HG02610 (cell line): ENCODE measurements at regions not wholly inside any gene's neighbourhood (a gene's known extent, or its start where the extent isn't known, plus 50 kb on each side); places are given as distances from the start of the nearest gene placed in this dataset.

Source experiments
- ATAC-seq: cut with Tn5 transposase; IDR thresholded peaks from one replicate; pipeline ENCODE4 v1.9.1; 2021; ENCODE audit warnings: mild to moderate bottlenecking, moderate library complexity; ENCODE audit not compliant: unreplicated experiment

DNA sequence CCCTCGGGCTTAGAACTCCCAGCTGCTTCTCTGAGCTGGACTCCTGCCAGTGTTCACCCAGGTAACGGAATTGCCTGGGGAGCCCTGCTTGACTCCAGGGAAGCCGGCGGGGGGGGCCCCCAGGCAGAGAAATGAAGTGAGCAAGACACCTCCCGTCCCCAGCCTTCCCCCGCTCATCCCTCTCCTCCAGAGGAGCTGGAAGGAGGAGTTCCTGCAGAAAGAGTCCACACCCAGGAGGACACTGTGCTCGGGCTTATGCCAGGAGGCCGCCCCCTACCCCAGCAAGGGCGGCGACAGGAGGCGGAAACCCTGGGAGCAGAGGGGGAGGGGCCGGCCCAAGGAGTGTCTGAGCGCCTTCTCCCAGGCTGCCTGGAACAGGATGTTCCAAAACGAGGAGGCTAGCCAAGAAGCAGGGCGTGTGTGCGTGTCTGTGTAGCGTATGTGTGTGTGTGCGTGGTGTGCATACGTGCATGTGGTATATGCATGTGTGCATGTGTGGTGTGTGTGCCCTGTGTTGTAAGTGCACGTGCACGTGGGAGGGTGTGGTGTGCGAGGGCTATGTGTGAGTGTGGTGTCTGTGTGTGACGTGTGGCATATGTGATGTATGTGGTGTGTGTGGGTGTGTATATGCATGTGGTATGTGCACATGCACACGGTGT lies 511.3 kb downstream of the SHQ1 start:
- ATAC-seq, result no peak

DNA sequence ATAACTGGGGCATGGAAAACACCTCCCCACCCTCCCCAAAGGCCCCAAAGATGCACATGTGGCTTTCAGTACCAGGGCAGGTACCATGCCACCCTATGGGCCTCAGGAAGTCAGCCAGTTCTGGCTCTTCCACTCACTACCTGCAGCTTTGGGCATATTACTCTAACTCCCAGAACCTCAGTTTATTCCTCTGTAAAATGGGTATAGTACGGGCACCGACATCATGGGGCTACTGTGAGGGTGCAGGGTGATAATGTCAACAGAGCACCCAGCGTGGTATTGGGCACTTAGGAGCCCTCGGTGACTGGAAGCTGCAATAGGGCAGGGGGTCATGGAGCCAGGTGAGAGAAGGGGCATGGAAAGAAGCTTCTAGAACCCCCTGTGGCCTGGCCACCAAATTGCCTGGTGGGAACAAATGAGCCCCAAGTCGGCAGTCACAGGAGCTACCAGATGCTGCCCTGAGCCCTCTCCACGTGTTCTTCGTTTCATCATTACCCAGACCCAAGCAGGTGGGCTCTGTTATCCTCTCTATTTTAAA lies 512.1 kb downstream of the SHQ1 start:
- no peak for ATAC-seq

DNA sequence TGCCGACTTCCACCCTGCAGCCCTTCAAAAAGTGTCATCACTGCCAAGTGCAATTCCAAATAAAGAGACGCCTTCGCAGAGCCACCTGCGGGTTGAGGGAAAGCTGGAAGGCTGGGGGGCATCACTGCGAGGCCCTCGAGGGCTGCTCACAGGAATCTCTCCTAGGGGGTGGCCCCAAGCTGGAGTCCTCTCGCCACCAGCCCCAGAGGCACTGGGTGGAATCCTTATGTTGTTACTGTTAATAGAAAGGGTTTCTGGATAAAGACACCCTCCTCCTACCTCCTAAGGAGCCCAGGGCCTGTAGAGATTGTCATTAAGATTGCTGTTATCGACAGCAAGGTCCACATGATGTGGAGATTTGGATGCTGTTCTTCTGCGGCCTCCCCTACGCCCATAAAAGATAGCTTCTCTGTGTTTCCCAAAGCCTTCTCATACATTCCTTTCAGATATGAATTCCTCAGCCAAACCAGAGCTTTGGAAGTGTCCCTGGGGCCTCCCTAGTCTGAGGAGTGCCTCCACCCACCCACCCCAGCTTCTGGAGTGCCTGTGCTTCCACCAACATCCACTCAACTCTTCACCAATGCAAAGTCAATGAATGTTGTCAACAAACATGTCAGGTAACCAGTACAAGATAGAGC lies 512.7 kb downstream of the SHQ1 start:
- ATAC-seq, result no peak

DNA sequence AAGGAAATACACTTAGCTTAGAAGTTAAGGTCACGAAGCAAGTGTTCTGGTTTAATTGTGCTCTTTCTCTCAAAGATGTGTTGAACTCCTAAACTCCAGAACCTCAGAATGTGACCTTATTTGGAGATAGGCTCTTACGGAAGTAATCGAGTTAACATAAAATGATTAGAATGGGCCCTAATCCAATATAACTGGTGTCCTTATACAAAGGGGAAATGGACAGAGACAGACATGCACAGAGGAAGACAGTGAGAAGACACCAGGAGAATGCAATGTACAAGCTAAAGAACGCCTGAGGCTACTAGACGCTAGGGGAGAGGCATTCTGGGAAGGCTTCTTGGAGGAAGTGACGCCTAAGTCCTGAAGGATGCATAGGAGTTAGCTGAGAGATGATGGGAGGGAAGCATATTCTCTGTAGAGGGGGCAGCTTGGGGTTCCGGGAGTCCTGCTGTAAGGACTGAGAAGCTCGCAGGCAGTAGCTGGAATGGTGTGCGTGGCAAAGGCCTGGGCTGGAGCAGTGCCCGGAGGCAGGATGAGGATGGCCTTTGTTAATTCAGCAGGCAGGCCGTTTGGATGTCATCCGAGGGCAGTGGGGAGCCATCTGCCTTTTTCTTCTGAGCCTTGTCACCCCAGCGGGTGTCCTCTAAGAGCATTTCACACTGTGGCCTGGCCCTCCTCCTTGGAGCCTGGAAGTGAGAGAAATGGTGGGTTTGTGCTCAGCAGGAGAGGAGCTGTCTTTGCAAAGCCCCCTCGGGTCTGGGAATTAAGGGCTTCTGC lies 513.4 kb downstream of the SHQ1 start:
- ATAC-seq, result no peak

DNA sequence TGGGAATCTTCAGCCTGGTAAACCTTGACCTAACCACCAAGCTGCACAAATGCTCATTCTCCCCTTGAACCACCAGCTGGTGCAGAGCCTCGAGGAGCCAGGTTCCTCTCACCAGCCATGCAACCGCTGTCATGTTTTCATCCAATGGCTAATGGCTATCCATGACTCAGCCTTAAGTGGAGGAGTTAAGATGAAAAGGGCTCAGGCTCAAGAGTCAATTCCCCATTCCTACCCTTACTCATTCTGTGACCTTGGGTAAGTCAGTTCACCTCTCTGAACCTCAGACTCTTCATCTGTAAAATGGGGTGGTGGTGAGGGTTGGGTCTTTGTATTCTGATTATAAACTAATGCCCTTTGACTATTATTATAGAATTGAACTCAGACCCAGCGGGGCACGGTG lies 515.6 kb downstream of the SHQ1 start:
- ATAC-seq, result no peak

DNA sequence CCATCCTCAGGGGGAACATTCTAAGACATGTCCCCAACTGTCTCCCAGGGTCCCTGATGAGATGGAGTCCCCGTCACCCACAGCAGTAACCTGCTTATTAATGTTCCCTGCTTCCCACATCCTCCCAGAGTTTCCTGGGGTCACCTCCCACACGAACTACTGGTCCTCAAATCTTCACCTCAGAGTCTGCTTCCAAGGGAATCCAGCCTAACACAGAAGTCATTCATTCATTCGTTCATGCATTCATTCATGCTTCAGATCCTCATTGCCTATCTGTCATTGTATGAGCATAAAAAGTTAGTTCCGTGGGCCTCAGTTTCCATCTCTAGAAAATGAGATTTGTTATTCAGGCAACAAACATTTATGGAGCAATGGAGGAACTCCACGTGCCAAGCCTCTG lies 516.2 kb downstream of the SHQ1 start:
- no peak for ATAC-seq

DNA sequence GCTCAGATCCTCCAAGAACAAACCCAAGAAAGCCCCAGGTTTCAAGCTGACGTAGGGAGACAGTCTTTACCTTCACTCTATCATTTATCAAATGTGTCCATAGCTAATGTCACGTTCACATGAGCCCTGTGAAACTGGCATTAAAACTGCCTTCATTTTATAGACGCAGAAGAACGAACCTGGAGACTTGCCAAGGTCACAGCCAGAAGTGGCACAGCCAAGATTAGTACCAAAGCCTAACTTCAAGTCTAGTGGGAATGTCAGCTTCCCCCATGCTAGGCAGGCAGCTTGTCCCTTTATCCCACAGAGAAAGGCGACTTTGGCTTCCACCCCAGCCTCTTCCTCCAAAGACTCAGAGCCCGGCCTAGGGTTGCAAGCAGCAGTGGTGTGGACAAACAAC lies 517.2 kb downstream of the SHQ1 start:
- ATAC-seq, result no peak

DNA sequence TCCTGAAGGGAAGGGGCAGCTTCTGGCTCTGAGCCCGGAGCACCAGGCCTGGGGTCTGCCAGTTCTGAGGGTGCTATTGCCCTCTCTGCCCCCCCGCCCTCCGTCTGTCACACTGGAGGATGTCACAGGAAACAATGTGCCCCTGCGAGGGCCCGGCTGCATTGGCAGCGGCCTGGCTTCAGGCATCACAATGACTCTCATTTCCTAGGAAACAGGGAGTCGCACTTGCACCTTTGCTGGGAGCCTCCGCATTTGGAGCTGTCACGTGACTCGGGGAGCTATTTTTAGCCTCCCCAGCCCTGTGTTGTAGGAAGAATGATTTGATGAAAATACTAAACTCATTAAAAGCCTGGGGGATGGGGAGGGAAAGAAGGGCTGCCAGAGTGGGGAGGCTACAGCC lies 518.9 kb downstream of the SHQ1 start:
- ATAC-seq, result no peak

DNA sequence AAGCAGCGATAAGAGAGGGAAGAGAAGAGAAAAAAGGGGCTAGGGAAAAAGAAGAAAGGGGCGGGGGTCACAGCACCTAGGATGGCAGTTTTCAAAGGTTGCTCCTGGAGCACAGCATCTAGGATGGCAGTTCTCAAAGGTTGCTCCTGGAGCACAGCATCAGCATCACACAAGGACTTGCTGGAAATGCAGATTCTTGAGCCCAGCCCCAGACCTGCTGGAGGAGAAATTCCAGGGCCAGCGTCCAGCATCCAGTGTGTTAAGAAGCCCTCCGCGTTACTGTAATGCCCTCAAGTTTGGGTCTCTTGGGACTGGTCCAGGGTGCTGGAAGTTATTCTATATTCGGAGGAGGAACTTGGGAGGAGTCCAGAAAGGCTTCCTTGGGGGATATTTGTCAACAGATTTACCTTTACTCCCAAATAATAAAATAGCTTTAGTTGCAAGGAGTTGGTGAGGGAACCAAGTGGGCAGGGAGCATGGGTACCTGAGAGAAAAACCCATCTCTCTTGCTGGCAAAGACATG lies 519.4 kb downstream of the SHQ1 start:
- no peak for ATAC-seq

DNA sequence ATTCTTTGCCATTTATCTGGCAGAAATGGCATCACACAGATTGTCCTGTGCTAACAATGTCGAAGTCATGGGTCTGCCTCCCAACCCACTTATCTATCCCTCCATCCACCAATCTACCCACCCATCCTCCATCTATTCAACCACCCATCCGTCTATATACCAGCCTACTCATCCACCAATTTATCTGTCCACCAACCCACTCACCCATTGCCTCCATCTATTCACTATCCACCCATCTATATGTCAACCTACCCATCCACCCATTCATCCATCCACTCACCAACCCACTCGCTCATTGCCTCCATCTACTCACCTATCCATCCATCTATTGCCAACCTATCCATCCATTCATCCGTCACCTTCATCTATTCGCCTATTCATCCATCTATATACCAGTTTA lies 521.2 kb downstream of the SHQ1 start:
- no peak for ATAC-seq

DNA sequence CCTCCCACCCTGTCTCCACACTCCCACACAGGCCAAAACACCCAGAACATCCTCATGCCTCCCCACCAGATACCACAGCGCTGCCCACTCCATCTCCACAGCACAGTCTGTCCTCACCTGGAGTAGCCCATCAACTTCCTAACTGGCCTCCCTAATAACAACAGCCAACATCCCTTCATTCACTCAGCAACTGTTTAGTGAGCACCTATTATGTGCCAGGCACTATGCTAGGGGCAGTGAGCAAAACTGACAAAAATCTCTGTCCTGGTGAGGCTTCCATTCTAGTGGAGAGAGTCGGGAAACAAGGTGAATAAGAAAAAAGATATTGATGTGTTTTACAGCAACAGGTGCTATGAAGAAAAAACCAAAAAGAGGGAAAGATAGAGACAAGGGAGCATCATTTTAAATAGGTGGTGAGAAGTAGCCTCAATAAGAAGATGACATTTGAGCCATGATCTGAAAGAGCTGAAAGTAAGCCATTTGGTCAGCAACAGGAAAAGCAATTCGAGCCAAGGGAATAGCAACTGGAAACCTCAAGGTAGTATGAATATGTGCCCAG lies 523.9 kb downstream of the SHQ1 start:
- no peak for ATAC-seq

DNA sequence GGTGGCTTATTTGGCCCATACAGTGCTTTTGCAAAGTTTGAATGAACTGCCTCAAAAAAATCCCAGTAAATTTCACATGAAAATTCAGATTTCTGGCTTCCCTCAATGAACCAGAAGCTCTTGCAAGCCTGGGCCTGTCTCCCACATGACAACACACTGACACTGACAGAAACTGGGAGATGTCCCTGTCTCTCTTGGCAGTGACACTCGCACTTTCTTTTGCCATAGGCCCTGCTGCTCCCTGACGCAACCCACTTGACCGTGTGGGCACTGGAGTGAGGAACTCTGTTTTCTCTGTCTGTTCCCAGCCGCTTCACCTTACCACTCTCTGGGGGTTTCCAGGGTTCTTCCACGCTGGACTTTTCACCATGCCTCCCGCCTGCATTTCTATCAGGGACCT lies 524.5 kb downstream of the SHQ1 start:
- no peak for ATAC-seq

DNA sequence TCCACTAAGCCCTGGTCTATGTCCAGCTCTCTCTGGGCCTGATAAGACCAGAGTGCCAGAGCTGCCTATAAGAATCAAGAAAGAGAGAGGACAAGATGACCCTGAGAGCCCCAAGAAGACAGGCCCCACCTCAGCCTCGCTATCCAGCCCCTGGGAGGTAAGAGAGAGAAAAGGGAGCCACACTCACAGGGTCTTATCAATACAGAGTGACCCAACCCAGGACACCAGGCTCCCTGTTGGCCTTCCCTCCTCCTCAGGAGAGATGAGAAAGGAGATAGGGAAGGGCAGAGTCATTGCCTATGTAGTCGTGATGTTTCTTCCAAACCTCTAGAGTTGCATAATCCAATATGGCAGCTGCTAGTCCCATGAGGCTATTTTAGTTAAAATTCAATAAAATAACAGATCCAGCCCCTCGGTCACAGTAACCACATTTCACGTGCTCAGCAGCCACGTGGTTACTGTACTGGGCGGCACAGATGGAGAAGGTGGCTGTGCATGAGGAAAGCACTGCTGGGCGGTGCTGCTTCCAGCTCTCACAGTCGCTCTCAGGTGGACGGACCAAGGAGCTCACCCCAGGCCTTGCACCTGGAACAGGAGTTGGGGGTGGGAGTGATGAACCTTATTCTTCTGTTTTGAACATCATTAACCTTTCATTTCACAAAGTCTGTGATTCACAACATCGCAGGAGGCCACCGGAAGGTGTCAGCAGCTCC lies 525.8 kb downstream of the SHQ1 start:
- ATAC-seq, result no peak

DNA sequence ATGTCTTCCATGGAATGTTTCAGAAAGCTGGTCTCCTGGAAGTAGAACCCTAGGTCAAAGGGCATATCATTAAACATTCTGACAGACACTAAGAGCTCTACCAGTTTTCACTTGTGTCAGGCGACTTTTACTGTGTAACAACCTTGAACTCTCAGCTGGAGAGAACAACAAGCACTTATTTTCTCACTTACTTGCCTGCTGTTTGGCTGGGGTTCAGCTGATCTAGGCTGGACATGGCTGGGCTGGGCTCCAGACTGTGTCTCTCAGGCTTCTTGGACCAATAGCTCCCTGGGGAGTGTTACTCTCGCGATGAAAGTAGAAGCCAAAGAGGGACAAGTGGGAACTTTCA lies 527.3 kb downstream of the SHQ1 start:
- no peak for ATAC-seq

DNA sequence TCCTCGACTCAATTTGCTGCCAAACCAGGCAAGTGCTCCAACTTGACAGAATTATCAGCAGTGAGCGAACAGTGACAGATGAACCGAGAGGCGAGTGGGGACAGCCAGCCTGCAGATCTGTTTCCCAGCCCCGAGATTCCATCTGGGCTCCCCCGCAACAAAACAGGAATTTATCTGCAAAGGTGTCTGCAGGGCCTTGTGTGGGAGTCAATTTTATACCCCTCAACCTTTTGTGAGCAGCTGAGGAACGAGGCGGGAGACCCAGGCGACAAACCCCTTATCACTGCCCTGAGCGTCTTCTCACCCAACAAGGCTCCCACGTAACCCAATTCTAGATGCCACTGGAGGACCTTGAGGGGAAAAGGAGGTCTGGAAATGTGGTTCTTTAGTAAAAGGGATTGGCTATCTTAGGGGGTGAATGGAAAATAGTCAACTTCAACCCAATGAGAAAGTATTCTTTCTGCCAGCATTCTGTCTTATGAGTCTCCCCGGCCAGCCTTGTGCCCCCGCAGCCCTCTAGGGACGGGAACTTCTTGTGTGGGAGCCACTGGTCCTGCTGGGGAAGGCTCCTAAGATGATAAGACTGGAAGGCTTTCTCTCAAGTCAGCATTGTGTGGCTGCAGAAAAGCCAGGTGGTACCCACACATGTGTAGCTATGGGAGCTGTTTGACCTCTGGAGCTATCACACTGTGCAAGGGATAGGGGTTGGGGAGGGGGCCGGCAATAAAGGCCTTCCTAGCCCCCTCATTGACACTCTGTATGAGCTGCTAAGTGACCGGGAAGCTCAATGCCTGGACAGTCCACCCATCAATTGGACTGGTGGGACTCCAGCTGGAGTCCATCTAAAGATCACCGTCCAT lies 527.9 kb downstream of the SHQ1 start:
- no peak for ATAC-seq

DNA sequence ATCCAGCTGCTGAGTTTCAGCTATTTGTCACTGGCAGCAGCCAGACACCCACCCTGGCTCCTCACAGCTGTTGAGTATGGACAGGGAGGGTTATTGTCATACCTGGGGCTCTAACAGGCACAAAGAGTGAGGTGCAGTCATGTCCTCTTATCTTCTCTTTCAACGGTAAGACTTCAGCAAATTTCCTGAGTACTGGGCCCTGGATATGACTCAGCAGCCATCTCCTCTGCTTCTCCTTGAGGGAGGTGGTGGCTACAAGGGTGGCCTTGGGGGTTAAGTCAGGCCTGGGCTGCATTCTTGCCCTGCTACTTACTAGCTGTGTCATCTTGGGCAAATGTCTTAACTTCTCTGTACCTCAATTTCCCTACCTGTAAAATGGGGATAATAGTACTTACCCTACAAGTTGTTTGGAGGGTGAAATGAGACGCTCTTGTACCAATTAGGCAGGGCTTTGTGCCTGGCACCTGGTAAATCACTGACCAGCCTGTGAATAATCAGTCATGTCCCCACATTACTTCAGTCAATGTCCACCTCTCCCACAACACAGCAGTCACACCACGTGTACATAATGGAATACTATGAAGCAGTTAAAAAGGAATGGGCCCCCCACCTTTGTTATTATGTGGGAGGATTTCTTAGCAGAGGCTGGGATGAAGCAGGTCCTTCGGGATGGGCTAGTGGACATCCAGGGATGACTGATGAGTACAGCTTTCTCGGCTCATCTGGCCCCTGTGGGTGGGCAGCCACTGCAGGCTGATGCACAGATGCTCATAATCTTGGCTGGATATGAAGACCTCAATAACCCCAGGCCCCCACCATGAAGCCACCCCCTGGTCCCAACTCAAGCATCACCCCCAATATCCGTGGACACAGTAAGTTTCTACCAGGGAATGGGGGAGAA lies 528.8 kb downstream of the SHQ1 start:
- no peak for ATAC-seq

DNA sequence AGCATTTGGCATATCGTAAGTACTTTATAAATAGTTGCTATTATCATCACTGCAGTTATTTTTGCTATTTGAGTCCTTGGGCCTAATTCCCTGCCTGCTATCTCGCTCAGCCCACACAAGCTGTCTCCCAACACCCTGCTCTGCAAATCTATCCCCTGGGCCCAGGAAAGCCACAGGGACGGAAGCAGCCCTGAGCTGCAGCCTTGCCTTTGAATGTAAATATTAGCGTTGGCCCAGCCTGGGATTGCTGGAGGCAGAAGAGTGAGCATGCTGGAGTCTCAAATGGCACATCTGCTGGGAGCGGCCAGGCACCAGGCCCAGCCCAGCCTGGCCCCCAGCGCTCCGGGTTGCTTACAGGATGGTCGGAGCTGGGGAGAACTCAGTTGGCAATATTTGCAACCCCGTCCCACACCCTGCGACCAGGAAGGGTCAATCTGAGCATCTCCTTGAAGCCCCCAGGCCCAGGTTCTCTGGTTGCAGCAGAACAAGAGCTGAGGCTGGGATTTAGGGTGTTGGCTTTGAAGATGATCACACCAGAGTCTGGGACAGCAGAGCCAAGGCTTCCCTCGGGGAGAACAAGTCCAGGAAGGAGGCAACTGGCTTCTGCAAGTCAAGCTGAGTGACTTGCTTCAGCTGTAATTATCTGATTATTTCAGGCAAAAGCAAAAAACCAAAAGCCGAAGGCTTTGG lies 529.6 kb downstream of the SHQ1 start:
- ATAC-seq, result no peak

DNA sequence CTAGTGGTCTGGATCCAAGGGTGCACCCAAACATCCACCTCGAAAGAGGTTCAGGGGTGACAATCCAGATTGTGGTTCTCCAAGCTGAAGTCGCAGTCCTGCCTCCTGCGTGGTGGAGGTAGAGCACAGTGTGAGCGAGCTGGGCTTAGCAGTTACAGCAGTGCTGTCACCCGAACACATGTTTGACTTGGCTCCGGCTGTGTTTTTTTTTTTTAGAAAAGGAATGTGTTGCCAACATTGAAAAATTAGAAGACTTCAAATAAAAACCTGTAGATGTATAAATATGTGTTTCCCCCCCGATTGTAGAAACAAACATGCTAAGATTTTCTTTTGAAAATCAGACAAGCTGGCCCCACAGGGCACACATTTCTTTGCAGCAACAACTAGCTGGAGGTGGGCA lies 530.8 kb downstream of the SHQ1 start:
- no peak for ATAC-seq
